NCI-H1694 treated with DMSO at 0.1 percent for 48 hours (cell line): ENCODE measurements at regions not wholly inside any gene's neighbourhood (a gene's known extent, or its start where the extent isn't known, plus 50 kb on each side); places are given as distances from the start of the nearest gene placed in this dataset.

Experiments used
- DNase-seq: peaks from one replicate; lab custom pipeline; 2025; lab: John Stamatoyannopoulos, UW

DNA sequence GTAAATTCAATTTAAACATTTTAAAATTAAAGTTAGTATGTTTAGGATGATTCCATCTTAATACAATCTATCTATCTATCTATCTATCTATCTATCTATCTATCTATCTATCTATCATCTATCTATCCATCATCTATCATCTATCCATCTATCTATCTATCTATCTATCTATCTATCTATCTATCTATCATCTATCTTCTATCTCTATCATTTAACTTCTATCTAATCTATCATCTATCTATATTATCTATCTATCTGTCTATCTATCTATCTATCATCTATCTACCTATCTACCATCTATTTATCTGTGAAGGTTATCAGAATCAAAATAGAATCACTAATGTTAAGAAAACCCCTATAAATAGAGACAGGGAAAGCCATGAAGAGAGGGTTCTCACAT is 78.3 kb downstream of the RAMP3 start:
- DNase-seq: no peak

DNA sequence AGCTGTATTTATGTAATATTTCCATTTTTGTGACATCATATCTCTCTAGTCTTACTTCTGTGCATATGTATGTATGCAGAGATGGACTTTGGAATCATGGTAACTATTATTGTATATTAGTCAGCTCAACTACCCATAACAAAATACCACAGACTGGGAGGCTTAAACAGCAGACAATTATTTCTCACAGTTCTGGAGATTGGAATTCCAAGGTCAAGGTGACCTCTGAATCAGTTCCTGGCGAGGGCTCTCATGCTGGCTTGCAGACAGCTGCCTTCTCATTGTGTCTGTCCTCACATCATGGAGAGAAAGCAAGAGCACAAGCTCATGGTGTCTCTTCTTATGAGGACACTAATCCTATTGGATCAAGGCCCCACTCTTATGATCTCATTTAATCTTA is 79.1 kb downstream of the RAMP3 start:
- no peak for DNase-seq

DNA sequence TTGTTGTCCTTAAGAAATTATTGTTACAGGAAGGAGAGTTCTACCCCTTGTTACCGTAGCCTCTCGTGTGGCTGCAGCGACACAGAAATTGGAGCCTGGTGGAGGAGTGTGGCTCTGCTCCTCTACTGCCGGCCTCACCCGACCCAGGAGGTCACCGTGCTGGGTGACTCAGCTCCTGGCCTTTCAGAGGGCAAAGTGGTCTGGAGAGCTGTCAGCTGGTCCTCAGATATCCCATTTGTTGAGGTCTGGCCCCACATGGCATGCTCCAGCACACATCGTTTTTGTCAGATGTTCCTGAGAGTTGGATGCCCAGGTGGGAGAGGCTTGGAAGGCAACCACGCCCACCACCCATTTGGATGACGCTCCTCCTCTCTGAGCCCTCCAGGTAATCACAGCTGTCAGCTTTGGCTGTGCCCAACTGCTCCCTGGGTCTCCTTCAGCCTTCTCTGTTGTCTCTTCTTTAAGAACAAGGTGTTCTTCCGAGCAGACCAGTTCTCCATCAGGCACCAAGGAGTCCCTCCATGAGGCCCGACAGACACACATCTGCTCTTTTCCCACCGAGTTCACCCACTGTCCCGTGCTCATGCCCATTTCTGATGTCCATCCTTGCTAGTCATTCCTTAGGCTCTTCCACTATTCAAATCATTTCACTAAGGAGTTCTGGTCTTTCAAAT is 80.3 kb downstream of the RAMP3 start:
- DNase-seq: no peak

DNA sequence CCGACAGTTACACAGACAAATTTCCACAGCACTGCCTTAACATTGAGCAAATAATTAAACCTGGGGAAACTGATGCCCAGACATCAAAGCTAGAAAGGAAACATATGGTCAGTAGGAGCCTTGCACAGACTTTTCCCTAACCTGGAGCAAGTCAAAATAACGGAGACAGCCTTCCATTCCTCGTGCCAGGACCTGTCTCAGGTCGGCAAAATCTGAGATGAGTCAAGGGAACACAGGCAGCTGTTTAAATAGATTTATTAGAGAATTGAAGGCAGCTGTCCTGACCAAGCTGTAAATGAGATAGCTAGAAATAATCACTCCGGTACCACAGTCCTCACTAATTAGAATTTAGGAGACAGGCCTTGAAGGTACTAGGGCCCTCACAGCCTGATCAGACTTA is 81.2 kb downstream of the RAMP3 start:
- DNase-seq: no peak

DNA sequence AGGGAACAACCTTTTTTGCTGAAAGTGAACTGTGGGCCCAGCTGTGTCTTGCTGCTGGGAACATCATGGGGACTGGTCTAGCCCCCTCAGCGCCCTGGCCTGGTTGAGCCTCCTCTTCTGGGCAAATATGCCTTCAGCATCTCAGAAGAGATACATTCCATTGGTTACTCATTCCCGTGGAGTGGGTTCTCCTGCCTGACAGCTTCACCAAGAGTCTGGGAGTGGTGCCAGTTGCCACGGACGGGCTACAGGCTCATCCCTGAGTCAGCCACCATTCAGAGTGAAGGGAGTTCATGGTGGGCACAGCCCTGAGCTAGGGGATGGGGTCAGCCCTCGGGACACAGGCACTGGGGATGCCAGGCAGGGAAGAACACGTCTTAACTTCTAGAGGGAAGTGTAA is 81.9 kb downstream of the RAMP3 start:
- no peak for DNase-seq

DNA sequence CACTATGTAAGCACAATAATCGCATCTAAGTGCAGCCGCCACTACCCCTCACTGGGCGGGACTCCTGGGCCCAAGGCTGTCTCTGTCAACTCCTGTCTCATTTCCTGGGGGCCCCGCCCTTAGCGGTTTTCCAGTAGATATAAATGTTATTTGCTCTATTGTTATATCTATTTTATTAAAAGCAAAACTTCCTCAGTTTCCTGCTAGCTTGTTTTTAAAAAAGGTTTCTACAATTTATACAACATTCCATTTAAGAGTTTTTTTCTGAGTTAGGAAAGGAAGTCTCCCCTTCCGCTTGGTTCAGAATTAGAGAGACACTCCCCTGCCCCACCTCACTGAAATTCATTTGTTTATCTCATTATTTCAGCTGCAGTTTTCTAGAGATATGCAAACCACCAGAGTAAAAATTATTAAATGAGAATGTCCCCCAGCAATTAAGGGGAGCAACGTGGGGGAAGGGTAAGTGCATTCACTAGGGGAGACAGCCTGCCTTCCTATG is 82.7 kb downstream of the RAMP3 start:
- no peak for DNase-seq

DNA sequence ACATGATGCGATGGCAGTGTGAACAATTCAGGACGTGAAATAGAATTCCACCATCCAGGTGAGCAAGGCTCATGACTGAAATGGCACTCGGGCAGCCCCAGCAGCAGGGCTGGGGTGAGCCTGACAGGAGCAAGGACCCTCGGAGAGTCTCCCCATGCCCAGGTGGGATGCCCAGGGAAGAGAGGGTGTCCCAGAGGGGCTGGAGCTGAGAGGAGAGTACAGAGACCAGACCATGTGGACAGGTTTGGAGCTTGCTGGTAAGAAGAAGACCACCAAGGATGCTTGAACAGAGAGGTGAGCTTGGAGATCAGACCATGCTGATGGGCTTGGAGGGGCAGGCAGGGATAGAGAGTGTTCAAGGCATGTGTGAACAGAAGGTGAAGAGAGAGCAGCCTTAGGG is 83.3 kb downstream of the RAMP3 start:
- DNase-seq: no peak

DNA sequence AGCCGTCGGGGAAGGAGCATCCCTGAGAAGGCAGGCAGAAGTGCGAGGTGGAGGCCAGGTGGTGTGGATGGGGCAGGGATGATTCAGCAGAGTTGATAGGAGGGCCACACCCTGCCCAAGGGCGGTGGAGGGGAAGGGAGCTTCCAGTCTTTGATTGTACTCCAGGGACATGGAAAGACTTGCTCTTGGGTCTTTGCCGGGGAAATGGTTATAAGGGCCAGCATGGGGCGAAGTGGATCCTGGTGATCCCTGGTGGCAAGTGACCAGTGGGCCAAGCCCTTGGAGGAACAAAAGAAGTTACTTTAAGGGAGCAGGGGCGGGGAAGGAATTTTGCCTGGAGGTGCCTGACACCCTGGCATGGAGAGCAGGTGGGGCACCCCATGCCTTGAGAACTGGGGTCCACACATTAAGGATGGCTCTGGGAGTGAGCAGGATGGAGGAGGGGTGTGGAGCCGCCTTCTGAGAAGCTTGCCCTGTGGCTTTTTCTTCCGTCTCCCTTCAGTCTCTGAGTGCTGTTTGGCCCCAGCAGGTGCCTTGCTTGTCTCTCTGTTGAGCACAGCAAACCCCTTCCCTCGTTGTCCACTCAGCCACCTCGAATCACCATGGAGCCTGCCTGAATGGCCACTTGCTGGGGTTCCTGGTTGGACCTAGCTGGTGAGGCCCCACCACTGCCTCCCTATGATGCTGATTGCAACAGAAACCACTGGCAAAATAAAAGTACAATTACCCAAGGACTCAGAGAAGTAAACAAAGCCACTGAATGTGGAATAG is 83.9 kb downstream of the RAMP3 start:
- DNase-seq: no peak

DNA sequence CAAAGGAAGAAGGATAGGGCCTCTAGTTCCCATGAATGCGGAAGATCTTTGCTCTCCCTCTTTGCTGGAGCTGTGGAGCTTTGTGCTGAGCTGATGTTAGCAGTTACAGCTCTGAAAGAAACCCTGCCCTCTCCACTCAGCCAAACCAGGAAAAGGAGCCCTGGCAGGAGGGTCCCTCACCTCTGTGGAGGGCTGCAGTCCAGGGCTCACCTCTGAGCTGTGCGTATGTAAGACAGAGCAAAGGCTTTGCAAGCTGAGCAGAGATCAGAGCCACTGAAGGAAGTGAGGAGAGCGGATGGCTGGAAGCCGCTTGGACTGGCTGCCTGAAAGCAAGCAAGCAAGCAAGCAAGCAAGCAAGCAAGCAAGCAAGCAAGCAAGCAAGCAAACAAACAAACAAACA is 84.7 kb downstream of the RAMP3 start:
- DNase-seq: no peak

DNA sequence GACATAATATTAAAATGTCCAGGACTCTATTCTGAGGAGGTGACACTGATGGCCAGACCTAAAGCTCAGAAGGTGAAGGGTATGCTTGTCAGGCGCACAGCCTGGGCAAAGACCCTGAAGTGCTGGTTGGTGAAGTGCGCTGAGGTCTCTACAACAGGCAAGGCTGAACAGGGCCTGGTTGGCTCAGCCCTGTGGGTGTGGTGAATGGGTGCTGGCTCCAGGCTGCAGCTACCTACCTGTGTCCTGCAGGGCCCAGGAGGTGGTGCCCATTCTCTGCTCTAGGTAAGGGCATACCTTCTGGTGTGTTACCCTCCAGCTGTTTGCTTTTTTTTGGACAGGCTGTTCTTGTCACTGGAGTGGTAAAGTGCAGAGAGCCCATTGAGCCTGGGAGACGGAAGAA is 85.1 kb downstream of the RAMP3 start:
- DNase-seq: no peak

DNA sequence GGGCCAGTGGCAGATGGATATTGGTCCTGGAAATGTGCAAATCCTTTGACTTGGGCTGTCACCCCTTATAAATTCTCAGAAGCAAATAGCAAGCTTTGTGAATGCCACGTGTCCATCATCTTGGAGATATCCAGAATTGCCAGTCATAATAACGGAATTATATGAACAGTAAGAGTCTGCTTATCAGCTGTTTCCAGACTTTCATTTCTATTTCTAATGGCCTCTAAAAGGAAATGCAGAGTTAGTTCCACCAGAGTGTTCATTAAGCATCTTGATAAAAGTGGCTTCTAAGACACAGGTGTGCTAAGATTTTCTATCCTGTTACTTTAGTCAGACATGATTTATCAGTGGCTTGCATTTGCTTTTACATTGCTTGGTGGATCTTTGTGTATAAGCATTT is 87.4 kb downstream of the RAMP3 start:
- no peak for DNase-seq

DNA sequence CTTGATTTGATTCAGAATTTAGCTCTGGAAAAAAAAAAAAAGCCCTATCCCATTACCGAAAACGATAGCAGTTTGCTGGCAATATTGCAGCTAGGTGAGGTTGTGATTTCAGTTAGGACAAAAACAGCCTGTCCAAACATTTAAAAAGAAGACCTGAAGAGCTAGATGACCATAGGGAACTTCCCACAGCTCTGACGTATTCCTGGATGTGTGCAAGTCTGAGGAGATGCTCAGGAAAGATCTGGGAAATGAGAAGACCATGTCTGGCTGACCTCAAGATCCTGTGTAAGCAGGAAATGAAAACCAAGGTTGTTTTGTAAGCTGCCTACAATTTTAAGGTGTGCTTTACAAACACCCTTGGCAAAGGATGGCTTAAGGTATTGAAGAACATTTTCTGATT is 88.7 kb downstream of the RAMP3 start:
- no peak for DNase-seq

DNA sequence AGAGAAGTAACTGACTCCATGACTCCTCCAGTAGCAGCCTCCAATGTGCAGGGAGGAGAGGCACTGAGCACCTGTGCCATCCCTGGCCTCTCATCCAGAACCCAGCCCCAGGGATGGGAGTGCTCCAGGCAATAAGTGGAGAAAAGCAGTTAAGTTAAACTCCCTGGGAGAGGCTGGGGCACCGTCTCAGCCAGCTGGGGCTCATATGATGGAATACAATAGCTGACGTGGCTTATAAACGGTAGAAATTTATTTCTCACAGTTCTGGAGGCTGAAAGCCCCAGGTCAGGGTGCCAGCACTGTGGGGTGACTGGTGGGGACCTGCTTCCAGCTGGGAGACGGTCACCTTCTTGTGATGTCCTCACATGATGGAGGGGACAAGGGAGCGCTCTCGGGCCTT is 94.7 kb downstream of the RAMP3 start:
- DNase-seq: no peak

DNA sequence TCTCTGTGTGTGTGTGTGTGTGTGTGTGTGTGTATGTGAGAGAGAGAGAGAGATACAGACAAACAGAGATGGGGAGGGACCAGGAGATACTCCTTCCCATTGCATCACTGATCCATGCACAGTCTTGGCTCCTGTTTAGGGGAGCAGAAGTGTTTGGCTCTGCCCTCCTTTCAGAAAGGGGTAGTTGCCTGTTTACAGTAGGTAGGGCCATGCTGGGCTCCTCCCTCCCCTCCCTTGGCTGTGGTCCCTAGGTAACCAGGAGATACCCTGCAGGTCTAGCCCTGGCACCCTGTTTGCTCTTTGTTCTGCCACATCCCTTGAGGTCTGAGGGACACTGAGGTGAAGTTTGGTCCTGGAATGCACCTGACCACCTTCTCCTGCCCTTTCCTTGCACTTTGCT is 95.3 kb downstream of the RAMP3 start:
- no peak for DNase-seq

DNA sequence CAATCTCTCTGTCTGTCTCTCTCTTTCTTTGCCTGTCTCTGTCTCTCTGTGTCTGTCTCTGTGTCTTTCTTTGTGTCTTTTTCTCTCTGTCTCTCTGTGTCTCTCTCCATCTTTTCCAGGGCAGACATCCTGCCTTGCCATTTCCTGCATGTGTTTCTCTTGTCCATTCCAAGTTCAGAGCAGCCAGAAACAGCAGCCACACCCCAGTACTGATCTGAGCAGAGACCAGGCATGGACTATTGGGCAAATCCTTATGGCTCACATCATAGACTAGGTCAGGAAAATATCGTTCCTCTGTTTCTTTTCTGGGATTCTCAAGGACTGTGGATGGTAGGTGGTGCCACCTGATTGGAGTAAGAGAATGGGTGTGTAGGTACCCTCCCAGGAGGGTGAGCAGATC is 95.8 kb downstream of the RAMP3 start:
- no peak for DNase-seq

DNA sequence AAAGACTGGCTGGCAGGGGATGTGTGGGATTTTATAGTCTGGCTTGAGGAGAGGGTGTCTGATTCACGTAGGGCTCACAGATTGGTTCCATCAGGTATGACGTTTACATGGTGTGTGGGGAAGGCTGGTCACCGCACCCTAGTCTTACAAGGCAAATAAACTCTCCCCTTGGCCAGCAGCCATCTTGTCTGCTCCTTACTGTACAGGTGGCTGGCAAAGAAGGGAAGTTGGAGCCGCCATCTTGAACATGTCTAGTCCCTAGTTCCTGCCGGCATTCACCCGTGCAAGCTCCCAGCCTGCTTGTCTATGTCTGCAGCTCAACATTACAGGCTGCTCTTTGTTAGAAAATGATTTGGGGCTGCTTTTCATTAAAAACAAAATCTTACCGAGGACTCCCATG is 97.6 kb downstream of the RAMP3 start:
- DNase-seq: no peak

DNA sequence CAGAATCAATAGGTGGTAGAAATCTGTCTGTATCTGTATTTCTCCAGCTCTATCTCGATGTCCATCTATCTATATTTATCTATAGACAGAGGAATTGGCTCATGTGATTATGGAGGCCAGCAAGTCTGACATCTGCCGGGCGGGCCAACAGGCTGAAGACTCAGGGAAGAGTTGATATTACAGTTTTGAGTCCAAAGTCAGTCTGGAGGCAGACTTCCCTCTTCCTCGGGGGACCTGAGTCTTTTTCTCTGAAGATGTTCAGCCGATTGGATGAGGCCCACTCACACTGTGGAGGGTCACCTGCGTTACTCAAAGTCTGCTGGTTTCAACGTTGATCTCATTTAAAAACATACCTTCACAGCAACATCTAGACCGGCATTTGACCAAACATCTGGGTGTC is 98.7 kb downstream of the RAMP3 start:
- no peak for DNase-seq

DNA sequence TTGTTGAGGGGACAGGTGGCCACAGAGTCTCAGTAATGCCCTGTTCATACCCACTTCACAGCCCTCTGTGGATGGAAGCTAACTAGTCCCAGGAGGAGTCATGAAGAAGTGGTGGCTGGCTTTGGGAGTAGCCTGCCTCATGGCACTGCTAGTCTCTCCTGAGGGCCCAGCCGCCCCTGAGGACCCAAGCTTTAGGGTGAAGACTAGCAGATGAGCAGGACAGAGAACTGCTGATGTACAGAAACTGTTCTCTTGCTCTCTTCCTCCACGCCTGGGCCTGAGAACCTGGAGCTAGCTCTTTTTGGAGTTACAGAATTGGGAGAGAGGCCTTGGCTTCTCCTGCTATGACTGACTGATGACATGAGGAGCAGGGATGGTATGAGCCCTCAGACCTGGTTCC is 99.2 kb downstream of the RAMP3 start:
- DNase-seq: no peak

DNA sequence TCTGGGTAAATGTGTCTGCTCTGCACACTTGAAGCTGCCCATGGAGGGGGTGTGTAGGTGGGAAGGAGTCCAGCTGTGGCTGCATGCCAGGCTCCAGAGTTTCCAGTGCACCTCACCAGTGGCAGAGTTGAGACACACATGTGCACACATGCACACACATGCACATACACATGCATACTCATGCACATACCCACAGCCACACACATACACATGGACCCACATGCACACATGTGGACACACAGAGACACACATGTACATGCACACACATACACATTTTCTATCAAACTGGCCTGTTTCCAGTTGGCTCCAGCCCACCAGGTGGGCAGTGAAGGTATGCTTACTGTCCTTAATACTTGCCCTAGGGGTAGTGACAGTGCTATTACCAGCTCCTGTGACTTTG is 99.7 kb downstream of the RAMP3 start:
- DNase-seq: no peak

DNA sequence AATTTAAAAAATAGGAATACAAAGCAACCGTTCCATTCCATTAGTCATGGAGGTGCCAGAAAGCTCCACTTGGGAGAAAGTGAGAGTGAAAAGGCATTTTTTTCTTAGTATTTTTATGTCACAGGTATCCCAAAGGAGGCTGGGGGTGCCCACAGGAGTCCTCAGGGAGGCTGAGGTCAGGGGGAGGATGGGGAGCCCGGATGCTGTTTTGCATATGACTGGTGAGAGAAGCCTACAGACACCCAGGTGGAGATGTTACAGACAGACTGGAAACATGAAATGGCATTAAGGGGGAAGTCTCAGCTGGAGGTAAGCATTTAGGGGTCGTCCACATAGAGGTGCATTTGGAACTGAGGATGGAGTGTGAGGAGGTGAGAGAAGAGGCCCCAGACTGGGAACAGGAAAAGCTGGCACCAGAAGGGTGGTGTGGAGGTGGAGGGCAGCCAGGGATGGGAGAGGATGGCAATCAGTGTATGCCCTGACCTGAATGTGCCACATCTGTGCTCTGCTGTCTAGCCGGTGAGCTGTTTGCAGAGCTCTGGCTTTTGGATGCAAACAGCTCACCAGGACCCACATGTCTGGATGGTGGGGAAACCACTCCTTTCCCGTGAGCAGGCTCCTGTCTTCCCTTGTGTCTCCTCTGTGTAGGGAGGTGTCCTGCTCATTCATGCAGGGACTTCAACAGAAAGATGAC is 101.1 kb downstream of the RAMP3 start:
- DNase-seq: no peak

DNA sequence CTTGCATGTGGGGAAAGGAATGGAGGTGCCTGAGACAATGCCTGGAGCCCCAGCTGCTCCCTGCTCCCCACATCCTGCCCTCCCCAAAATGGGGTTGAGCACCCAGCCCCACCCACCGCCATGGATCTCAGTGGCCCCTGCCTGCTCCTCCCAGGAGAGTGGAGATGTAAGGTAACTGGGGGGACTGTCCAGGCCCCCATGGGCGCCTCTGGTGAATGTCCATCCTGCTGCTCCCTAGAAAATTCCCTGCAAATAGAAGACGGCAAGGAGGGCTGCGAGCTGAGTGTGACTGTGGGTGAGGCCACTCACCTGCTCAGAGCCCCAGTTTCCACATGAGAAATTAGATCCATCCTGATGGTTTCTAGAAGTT is 101.6 kb downstream of the RAMP3 start:
- DNase-seq: no peak

DNA sequence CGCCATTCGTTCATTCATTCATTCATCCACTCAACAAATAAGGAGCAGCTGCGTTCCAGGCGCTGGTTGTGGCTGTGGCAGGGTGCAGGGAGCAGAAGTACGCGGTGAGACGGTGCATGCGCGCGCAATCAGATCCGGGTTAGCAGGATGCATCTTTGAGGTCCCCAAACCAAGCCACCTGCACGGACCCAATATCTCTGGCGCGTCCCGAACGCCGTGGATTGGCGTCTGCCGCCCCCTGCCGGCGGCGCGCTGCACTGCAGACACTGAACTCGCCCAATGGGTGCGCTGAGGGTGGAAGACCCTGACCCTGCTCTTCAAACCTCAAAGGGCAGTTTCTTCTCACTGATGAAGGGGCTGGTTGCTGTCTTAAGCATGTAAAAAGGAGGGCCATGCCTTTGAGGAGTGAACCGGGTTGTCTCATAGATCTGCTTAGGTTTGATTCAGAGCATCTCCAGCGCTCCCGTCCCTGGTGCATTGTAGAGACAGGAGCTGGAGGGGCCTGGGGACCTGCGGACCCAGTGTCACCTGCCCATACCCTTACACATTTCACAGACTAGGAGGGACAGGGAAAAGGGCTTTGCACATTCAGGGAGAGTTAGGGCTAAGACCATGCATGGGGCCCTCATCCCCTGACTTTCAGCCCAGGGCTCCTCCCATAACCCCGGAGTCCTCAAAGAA is 102.5 kb downstream of the RAMP3 start:
- peak; percentile 26 for DNase-seq

DNA sequence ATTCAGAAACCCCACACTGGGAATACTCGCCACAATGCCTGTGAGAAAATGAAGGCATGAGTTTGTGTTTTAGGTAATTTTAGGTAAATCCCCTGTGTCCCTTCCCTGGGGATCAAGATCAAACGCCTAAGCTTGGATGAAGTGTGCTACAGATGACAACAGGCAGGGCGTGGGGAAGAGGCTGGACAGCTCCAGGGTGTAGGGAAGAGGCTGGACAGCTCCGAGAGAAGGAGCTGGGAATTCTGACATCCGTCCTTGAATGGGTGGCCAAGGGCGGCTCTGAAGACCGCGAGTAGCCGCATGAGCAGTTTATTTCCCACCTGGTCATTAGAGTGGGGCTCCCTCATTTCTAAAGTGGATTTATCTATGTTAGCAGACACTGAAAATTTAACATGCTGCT is 109.7 kb downstream of the RAMP3 start:
- no peak for DNase-seq
